ENCODE measurements at regions not wholly inside any gene's neighbourhood (a gene's known extent, or its start where the extent isn't known, plus 50 kb on each side); places are given as distances from the start of the nearest gene placed in this dataset.

- TF ChIP-seq EZH2 (IDR thresholded peaks at IDR 0.05; ENCODE audit: borderline replicate concordance, low read length), result no peak
- TF ChIP-seq, protein P1, sequence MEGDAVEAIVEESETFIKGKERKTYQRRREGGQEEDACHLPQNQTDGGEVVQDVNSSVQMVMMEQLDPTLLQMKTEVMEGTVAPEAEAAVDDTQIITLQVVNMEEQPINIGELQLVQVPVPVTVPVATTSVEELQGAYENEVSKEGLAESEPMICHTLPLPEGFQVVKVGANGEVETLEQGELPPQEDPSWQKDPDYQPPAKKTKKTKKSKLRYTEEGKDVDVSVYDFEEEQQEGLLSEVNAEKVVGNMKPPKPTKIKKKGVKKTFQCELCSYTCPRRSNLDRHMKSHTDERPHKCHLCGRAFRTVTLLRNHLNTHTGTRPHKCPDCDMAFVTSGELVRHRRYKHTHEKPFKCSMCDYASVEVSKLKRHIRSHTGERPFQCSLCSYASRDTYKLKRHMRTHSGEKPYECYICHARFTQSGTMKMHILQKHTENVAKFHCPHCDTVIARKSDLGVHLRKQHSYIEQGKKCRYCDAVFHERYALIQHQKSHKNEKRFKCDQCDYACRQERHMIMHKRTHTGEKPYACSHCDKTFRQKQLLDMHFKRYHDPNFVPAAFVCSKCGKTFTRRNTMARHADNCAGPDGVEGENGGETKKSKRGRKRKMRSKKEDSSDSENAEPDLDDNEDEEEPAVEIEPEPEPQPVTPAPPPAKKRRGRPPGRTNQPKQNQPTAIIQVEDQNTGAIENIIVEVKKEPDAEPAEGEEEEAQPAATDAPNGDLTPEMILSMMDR (IDR thresholded peaks at IDR 0.05; ENCODE audit: low read length), result no peak
- no peaks in the 10 kb centered on the region for H3F3A ChIP-seq (ENCODE audit: insufficient read depth, low read length)
- no peaks in the 10 kb centered on the region for H3K9me2 ChIP-seq (ENCODE audit: low read depth, low read length)
- no peaks in the 10 kb centered on the region for H4K20me1 ChIP-seq (ENCODE audit: insufficient read depth, low read length)
- H3K9ac ChIP-seq (ENCODE audit: low read length), result no peak overlapping the region
- no peak overlapping the region for H2AFZ ChIP-seq (ENCODE audit: low read length)
- H3K9me3 ChIP-seq (ENCODE audit: low read length), result no peaks in the 10 kb centered on the region
- no peaks in the 10 kb centered on the region for H3K4me1 ChIP-seq (ENCODE audit: insufficient read depth, low read length, severe bottlenecking)
- H3K27ac ChIP-seq (ENCODE audit: low read depth, low read length, poor library complexity, severe bottlenecking), result no peak overlapping the region
- no peak overlapping the region for H3K4me2 ChIP-seq (ENCODE audit: low read length)
- no peaks in the 10 kb centered on the region for H3K79me2 ChIP-seq (ENCODE audit: insufficient read depth, low read length)
- no peak overlapping the region for H3K4me3 ChIP-seq (ENCODE audit: low read depth, low read length, poor library complexity, severe bottlenecking)
- no peaks in the 10 kb centered on the region for H3K27me3 ChIP-seq (ENCODE audit: insufficient read depth, low read length)
- no peaks in the 10 kb centered on the region for H3K36me3 ChIP-seq (ENCODE audit: insufficient read depth, low read length)
Observed at GRCh38 chr6:24031496-24031895, 94.5 kb upstream of the NRSN1 start.

DNA sequence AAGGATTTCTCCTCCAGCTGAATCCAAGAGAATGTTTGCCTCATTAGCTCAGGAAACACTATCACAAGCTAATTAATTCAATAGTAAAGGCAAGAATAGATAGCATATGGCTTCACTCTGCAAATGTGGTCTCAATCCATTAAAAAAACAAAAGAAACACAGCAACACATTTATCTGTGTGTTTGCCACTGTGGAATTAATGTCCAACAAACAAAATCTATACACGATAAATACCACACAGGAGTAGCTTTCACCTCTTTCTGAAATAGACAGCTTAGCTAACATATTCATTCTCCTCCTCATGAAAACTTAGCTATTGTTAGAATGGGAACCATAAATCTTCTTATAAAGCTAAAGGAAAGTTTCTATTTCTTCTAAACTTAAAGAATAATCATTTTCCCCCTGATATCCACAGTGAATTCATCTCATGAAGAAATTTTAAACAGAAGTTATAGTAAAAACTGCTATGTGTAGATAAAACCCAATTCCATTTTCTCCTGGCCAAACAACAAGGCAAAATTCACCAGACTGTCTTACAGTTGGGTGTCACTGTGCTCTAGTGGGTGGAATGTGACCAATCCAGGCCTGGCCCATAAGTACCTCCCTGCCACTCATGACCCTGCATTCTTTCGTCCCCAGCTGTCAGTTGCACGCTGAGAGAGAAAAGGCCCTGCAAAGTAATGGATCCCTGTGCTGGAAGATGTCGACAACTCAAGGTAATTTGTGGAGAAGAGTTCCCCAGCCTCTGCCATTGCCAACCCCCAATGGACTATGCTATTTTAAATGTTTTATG lies 92.9 kb upstream of the NRSN1 start:
- H2AFZ ChIP-seq (ENCODE audit: low read length), result no peak overlapping the region
- no peaks in the 10 kb centered on the region for H3K27me3 ChIP-seq (ENCODE audit: insufficient read depth, low read length)

GRCh38 chr6:24043848-24044247 lies 82.2 kb upstream of the NRSN1 start:
- Histone ChIP-seq H3K4me3 (ENCODE audit: low read depth, low read length, poor library complexity, severe bottlenecking) (no peak overlapping the region), H3K27me3 (ENCODE audit: insufficient read depth, low read length) (no peaks in the 10 kb centered on the region), H3F3A (ENCODE audit: insufficient read depth, low read length) (no peaks in the 10 kb centered on the region), H3K27ac (ENCODE audit: low read depth, low read length, poor library complexity, severe bottlenecking) (no peak overlapping the region), H3K4me1 (ENCODE audit: insufficient read depth, low read length, severe bottlenecking) (no peaks in the 10 kb centered on the region), H3K79me2 (ENCODE audit: insufficient read depth, low read length) (no peaks in the 10 kb centered on the region), H3K9ac (ENCODE audit: low read length) (no peak overlapping the region), H3K9me2 (ENCODE audit: low read depth, low read length) (no peaks in the 10 kb centered on the region), H2AFZ (ENCODE audit: low read length) (no peak overlapping the region), H3K4me2 (ENCODE audit: low read length) (no peak overlapping the region), H3K36me3 (ENCODE audit: insufficient read depth, low read length) (no peaks in the 10 kb centered on the region), H3K9me3 (ENCODE audit: low read length) (no peaks in the 10 kb centered on the region), H4K20me1 (ENCODE audit: insufficient read depth, low read length) (no peaks in the 10 kb centered on the region)
- no peak for TF ChIP-seq EZH2 (IDR thresholded peaks at IDR 0.05; ENCODE audit: borderline replicate concordance, low read length)
- TF ChIP-seq, protein P1 (IDR thresholded peaks at IDR 0.05; ENCODE audit: low read length), result no peak

More for the DNA sequence above, 92.9 kb upstream of the NRSN1 start:
- no peaks in the 10 kb centered on the region for H3F3A ChIP-seq (ENCODE audit: insufficient read depth, low read length)
- H3K27ac ChIP-seq (ENCODE audit: low read depth, low read length, poor library complexity, severe bottlenecking), result no peak overlapping the region
- TF ChIP-seq EZH2 (IDR thresholded peaks at IDR 0.05; ENCODE audit: borderline replicate concordance, low read length), result no peak
- TF ChIP-seq, protein P1 (IDR thresholded peaks at IDR 0.05; ENCODE audit: low read length), result no peak
- no peaks in the 10 kb centered on the region for H3K9me2 ChIP-seq (ENCODE audit: low read depth, low read length)
- H3K79me2 ChIP-seq (ENCODE audit: insufficient read depth, low read length), result no peaks in the 10 kb centered on the region
- no peaks in the 10 kb centered on the region for H3K4me1 ChIP-seq (ENCODE audit: insufficient read depth, low read length, severe bottlenecking)
- H3K9me3 ChIP-seq (ENCODE audit: low read length), result no peaks in the 10 kb centered on the region
- no peak overlapping the region for H3K4me2 ChIP-seq (ENCODE audit: low read length)
- no peaks in the 10 kb centered on the region for H3K36me3 ChIP-seq (ENCODE audit: insufficient read depth, low read length)
- H3K9ac ChIP-seq (ENCODE audit: low read length), result no peak overlapping the region
- H3K4me3 ChIP-seq (ENCODE audit: low read depth, low read length, poor library complexity, severe bottlenecking), result no peak overlapping the region
- H4K20me1 ChIP-seq (ENCODE audit: insufficient read depth, low read length), result no peaks in the 10 kb centered on the region

Measured in OCI-LY1 (cell line).